Neural cell (in vitro differentiated cells): ENCODE measurements at regions not wholly inside any gene's neighbourhood (a gene's known extent, or its start where the extent isn't known, plus 50 kb on each side); places are given as distances from the start of the nearest gene placed in this dataset.

Experiments used
- H2AFZ ChIP-seq: fragments of 200-600, 300-800 bp; sonication (generic), shearing (Covaris generic); 2 replicates; pipeline ENCODE4 v1.6.0; 2014; ENCODE audit warnings: low read depth, mild to moderate bottlenecking, antibody characterized with exemption, low read length, moderate library complexity
- H3F3A ChIP-seq: fragments of 200-600 bp; shearing (Covaris generic); 2 replicates; pipeline ENCODE4 v1.6.1; 2016; ENCODE audit warnings: mild to moderate bottlenecking, moderate library complexity, mixed read lengths, antibody characterized with exemption, low read length; ENCODE audit not compliant: insufficient read depth, poor library complexity, severe bottlenecking
- H3K27ac ChIP-seq: fragments of 200-600, 300-800 bp; sonication (generic), shearing (Covaris generic); 2 replicates; pipeline ENCODE4 v1.5.1; 2014; ENCODE audit warnings: mild to moderate bottlenecking, low read length, moderate library complexity
- H3K27me3 ChIP-seq: fragments of 300-800, 200-600 bp; sonication (generic), shearing (Covaris generic); 2 replicates; pipeline ENCODE4 v1.6.0; 2014; ENCODE audit warnings: mild to moderate bottlenecking, low read depth, low read length, moderate library complexity; ENCODE audit not compliant: insufficient read depth
- H3K36me3 ChIP-seq: fragments of 300-800, 200-600 bp; sonication (generic), shearing (Covaris generic); 2 replicates; pipeline ENCODE4 v1.5.1; 2014; ENCODE audit warnings: mild to moderate bottlenecking, antibody characterized with exemption, low read length, moderate library complexity; ENCODE audit not compliant: insufficient read depth
- H3K4me2 ChIP-seq: fragments of 300-800, 200-600 bp; sonication (generic), shearing (Covaris generic); 2 replicates; pipeline ENCODE4 v1.6.0; 2014; ENCODE audit warnings: mild to moderate bottlenecking, low read length
- H3K4me3 ChIP-seq: fragments of 300-800, 200-600 bp; sonication (generic), shearing (Covaris generic); 2 replicates; pipeline ENCODE4 v1.5.1; 2014; ENCODE audit warnings: mild to moderate bottlenecking, low read length, moderate library complexity
- H3K79me2 ChIP-seq: fragments of 200-600 bp; shearing (Covaris generic); replicated peaks from 2 replicates; pipeline ENCODE4 v1.6.0; 2014; ENCODE audit warnings: mild to moderate bottlenecking, low read length, moderate library complexity; ENCODE audit not compliant: insufficient read depth
- H3K9ac ChIP-seq: fragments of 300-800, 200-600 bp; sonication (generic), shearing (Covaris generic); 2 replicates; pipeline ENCODE4 v1.6.1; 2016; ENCODE audit warnings: mild to moderate bottlenecking, low read length, mixed read lengths
- H3K9me2 ChIP-seq: fragments of 200-600 bp; shearing (Covaris generic); 2 replicates; pipeline ENCODE4 v1.6.1; 2016; ENCODE audit warnings: mild to moderate bottlenecking, low read length, mixed read lengths; ENCODE audit not compliant: insufficient read depth
- H3K9me3 ChIP-seq: fragments of 200-600, 300-800 bp; sonication (generic), shearing (Covaris generic); 2 replicates; pipeline ENCODE4 v1.6.1; 2016; ENCODE audit warnings: mild to moderate bottlenecking, mixed run types, low read length, moderate library complexity, mixed read lengths
- H4K20me1 ChIP-seq: fragments of 200-600 bp; shearing (Covaris generic); 2 replicates; pipeline ENCODE4 v1.6.1; 2016; ENCODE audit warnings: mild to moderate bottlenecking, mixed run types; ENCODE audit not compliant: insufficient read depth
- CTCF ChIP-seq: fragments of 450-650 bp; IDR thresholded peaks from 2 replicates; pipeline ENCODE4 v1.5.1; 2014; ENCODE audit warnings: antibody characterized with exemption, mild to moderate bottlenecking, moderate library complexity; ENCODE audit not compliant: poor library complexity, severe bottlenecking
- EP300 ChIP-seq: fragments of 450-650 bp; conservative IDR thresholded peaks from 2 replicates; pipeline ENCODE4 v1.6.1; 2014; ENCODE audit warnings: antibody characterized with exemption, mild to moderate bottlenecking, moderate library complexity; ENCODE audit not compliant: poor library complexity, severe bottlenecking
- EZH2 ChIP-seq: fragments of 200-600, 300-800 bp; shearing (Covaris generic), sonication (generic); IDR thresholded peaks from 2 replicates; pipeline ENCODE4 v1.6.1; 2014; ENCODE audit warnings: antibody characterized with exemption, low read length, borderline replicate concordance, mild to moderate bottlenecking; ENCODE audit not compliant: insufficient read depth, poor library complexity, severe bottlenecking
- MXI1 ChIP-seq: fragments of 450-650 bp; conservative IDR thresholded peaks from 2 replicates; pipeline ENCODE4 v1.6.1; 2014; ENCODE audit warnings: antibody characterized with exemption, mild to moderate bottlenecking; ENCODE audit not compliant: poor library complexity, severe bottlenecking
- POLR2AphosphoS5 ChIP-seq: IDR thresholded peaks from 2 replicates; pipeline ENCODE4 v1.6.1; 2012
- RAD21 ChIP-seq: fragments of 450-650 bp; conservative IDR thresholded peaks from 2 replicates; pipeline ENCODE4 v1.6.1; 2014; ENCODE audit warnings: antibody characterized with exemption, mild to moderate bottlenecking, moderate library complexity
- SMC3 ChIP-seq: fragments of 450-650 bp; conservative IDR thresholded peaks from 2 replicates; pipeline ENCODE4 v1.6.1; 2014; ENCODE audit warnings: antibody characterized with exemption, mild to moderate bottlenecking, moderate library complexity; ENCODE audit not compliant: poor library complexity
- TAF1 ChIP-seq: IDR thresholded peaks from 2 replicates; pipeline ENCODE4 v1.6.1; 2012; ENCODE audit warnings: low read depth
- TF ChIP-seq, protein P1 (sequence below): IDR thresholded peaks from 2 replicates; pipeline ENCODE4 v1.6.1; 2012; ENCODE audit warnings: borderline replicate concordance

GRCh38 chr12:77767756-77768343 lies 62.8 kb upstream of the NAV3 start:
- Histone ChIP-seq H3K27ac (no peak overlapping the region), H3K27me3 (no peaks in the 10 kb centered on the region), H2AFZ (no peak overlapping the region), H3K79me2 (no peaks in the 10 kb centered on the region), H3K36me3 (no peaks in the 10 kb centered on the region), H3K9me2 (no peaks in the 10 kb centered on the region), H3K4me3 (no peak overlapping the region), H4K20me1 (no peaks in the 10 kb centered on the region), H3F3A (no peaks in the 10 kb centered on the region), H3K4me2 (no peak overlapping the region), H3K9me3 (no peaks in the 10 kb centered on the region), H3K9ac (no peak overlapping the region)
- no peak for TF ChIP-seq TAF1
- TF ChIP-seq EP300, result no peak
- no peak for TF ChIP-seq POLR2AphosphoS5

DNA sequence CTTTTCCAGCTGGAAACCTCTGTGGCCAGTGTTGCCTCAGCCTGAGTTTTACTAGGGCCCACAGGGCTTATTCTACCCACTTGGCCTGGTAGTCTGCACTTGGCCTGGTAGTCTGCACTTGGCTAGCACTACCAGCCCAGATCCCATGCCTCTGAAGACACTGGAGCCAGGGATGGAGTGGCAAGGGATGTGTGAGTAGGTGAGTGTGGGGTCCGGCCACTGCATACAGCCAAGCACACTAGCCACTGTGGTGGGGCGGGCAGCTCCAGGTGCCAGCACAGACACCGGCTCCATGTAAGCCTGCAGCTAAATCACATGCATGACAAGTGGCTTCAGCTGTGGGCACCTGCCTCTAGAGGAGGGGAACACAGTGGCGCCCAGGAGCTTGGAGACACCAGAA lies 63.4 kb upstream of the NAV3 start:
- Histone ChIP-seq H4K20me1 (no peaks in the 10 kb centered on the region), H3K27ac (no peak overlapping the region), H3K9me2 (no peaks in the 10 kb centered on the region), H3K36me3 (no peaks in the 10 kb centered on the region), H3K4me2 (no peak overlapping the region), H3K27me3 (no peaks in the 10 kb centered on the region), H3K79me2 (no peaks in the 10 kb centered on the region), H2AFZ (no peak overlapping the region), H3K4me3 (no peak overlapping the region), H3K9me3 (no peaks in the 10 kb centered on the region), H3K9ac (no peak overlapping the region), H3F3A (no peaks in the 10 kb centered on the region)
- TF ChIP-seq, protein P1, sequence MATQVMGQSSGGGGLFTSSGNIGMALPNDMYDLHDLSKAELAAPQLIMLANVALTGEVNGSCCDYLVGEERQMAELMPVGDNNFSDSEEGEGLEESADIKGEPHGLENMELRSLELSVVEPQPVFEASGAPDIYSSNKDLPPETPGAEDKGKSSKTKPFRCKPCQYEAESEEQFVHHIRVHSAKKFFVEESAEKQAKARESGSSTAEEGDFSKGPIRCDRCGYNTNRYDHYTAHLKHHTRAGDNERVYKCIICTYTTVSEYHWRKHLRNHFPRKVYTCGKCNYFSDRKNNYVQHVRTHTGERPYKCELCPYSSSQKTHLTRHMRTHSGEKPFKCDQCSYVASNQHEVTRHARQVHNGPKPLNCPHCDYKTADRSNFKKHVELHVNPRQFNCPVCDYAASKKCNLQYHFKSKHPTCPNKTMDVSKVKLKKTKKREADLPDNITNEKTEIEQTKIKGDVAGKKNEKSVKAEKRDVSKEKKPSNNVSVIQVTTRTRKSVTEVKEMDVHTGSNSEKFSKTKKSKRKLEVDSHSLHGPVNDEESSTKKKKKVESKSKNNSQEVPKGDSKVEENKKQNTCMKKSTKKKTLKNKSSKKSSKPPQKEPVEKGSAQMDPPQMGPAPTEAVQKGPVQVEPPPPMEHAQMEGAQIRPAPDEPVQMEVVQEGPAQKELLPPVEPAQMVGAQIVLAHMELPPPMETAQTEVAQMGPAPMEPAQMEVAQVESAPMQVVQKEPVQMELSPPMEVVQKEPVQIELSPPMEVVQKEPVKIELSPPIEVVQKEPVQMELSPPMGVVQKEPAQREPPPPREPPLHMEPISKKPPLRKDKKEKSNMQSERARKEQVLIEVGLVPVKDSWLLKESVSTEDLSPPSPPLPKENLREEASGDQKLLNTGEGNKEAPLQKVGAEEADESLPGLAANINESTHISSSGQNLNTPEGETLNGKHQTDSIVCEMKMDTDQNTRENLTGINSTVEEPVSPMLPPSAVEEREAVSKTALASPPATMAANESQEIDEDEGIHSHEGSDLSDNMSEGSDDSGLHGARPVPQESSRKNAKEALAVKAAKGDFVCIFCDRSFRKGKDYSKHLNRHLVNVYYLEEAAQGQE, result no peak
- TF ChIP-seq EZH2 (no peak), TAF1 (no peak), MXI1 (no peak), CTCF (no peak), POLR2AphosphoS5 (no peak), EP300 (no peak), SMC3 (no peak)

DNA sequence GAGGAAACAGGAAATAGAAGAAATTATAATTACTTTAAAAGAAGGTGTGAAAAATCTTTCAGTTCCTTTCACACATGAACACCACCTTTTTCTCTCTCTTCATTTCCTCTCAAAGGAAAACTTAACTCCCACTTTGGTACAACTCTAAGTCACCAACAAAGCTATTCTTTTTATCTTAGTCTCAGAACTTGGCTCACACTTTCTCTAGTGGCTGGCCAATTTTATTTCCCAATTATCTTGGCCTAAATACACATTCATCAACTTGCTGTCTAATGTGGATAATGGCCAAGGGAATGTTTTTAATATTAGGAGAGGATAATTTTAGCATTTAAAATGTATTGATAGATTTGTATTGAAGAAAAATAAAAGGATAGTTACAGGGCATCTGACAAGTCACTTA lies 64.5 kb upstream of the NAV3 start:
- H2AFZ ChIP-seq, result no peak overlapping the region
- H3K4me3 ChIP-seq, result no peak overlapping the region
- no peaks in the 10 kb centered on the region for H3K9me2 ChIP-seq
- H4K20me1 ChIP-seq, result no peaks in the 10 kb centered on the region
- no peak overlapping the region for H3K9ac ChIP-seq
- no peaks in the 10 kb centered on the region for H3K27me3 ChIP-seq
- no peaks in the 10 kb centered on the region for H3F3A ChIP-seq
- no peak for TF ChIP-seq RAD21
- TF ChIP-seq EZH2, result no peak
- TF ChIP-seq POLR2AphosphoS5, result no peak
- TF ChIP-seq EP300, result no peak
- H3K4me2 ChIP-seq, result no peak overlapping the region
- H3K79me2 ChIP-seq, result no peaks in the 10 kb centered on the region
- H3K27ac ChIP-seq, result no peak overlapping the region
- no peaks in the 10 kb centered on the region for H3K9me3 ChIP-seq
- H3K36me3 ChIP-seq, result no peaks in the 10 kb centered on the region
